IMR-90 (cell line): ENCODE measurements at regions not wholly inside any gene's neighbourhood (a gene's known extent, or its start where the extent isn't known, plus 50 kb on each side); places are given as distances from the start of the nearest gene placed in this dataset.

Experiments
- ATAC-seq: fragments of 200-7000 bp; cut with Tn5 transposase; 2 replicates; pipeline ENCODE4 v1.9.1; 2020; ENCODE audit warnings: low read depth, mild to moderate bottlenecking, moderate library complexity
- BruUV-seq: library from RNA; stranded (reverse); fragments of 400-500 nt; replicated peaks from 2 replicates; lab custom pipeline; 2021; lab: Mats Ljungman, UMichigan
- CTCF ChIA-PET: fragments of 300-600 bp; formaldehyde crosslinking; extraction: SDS; loops from one replicate; lab custom pipeline; 2021; ENCODE audit warnings: antibody characterized with exemption; lab: Yijun Ruan, JAX
- POLR2A ChIA-PET: fragments of 300-600 bp; sonication (Branson Sonifier 250); formaldehyde crosslinking; loops from one replicate; lab custom pipeline; 2022; ENCODE audit warnings: antibody characterized with exemption; ENCODE audit not compliant: unreplicated experiment; lab: Charles Lee
- DNase-seq: peaks from one replicate; pipeline ENCODE4 v3.0.0; 2013
- H2AFZ ChIP-seq: replicated peaks from 2 replicates; pipeline ENCODE3; 2013; ENCODE audit warnings: low read length, mild to moderate bottlenecking; ENCODE audit not compliant: poor library complexity
- H2AK5ac ChIP-seq: 2 replicates; pipeline ENCODE4 v1.6.1; 2013; ENCODE audit warnings: low read depth, low read length, inconsistent platforms
- H2AK9ac ChIP-seq: replicated peaks from 2 replicates; pipeline ENCODE3; 2013; ENCODE audit warnings: mild to moderate bottlenecking, low read depth, low read length, moderate library complexity; ENCODE audit not compliant: poor library complexity
- H2BK120ac ChIP-seq: 2 replicates; pipeline ENCODE4 v1.6.1; 2013; ENCODE audit warnings: low read depth, low read length, inconsistent platforms
- H2BK15ac ChIP-seq: 3 replicates; pipeline ENCODE4 v1.6.1; 2013; ENCODE audit warnings: low read depth, low read length, inconsistent platforms
- H2BK20ac ChIP-seq: 2 replicates; pipeline ENCODE4 v1.6.1; 2013; ENCODE audit warnings: low read depth, mild to moderate bottlenecking, inconsistent platforms, low read length, moderate library complexity
- H2BK5ac ChIP-seq: 2 replicates; pipeline ENCODE4 v1.6.1; 2013; ENCODE audit warnings: mild to moderate bottlenecking, low read depth, low read length, inconsistent platforms; ENCODE audit not compliant: poor library complexity, severe bottlenecking
- H3K14ac ChIP-seq: replicated peaks from 2 replicates; pipeline ENCODE4 v1.6.1; 2013; ENCODE audit warnings: low read depth, low read length, inconsistent platforms
- H3K18ac ChIP-seq: 2 replicates; pipeline ENCODE4 v1.6.1; 2013; ENCODE audit warnings: low read depth, low read length, control low read depth
- H3K23ac ChIP-seq: 2 replicates; pipeline ENCODE4 v1.6.1; 2013; ENCODE audit warnings: low read depth, low read length, inconsistent platforms
- H3K27ac ChIP-seq: 2 replicates; pipeline ENCODE4 v1.5.1; 2013; ENCODE audit warnings: mild to moderate bottlenecking, control low read depth, low read length; ENCODE audit not compliant: insufficient read depth
- H3K27me3 ChIP-seq: 2 replicates; pipeline ENCODE4 v1.6.1; 2013; ENCODE audit warnings: low read length; ENCODE audit not compliant: control insufficient read depth, insufficient read depth
- H3K36me3 ChIP-seq: 2 replicates; pipeline ENCODE4 v1.6.1; 2013; ENCODE audit warnings: low read length, mixed read lengths; ENCODE audit not compliant: control insufficient read depth, insufficient read depth
- H3K4ac ChIP-seq: 2 replicates; pipeline ENCODE4 v1.6.1; 2013; ENCODE audit warnings: low read depth, low read length, inconsistent platforms
- H3K4me1 ChIP-seq: 2 replicates; pipeline ENCODE4 v1.6.1; 2013; ENCODE audit warnings: low read length, mixed read lengths; ENCODE audit not compliant: control insufficient read depth, insufficient read depth
- H3K4me2 ChIP-seq: 2 replicates; pipeline ENCODE4 v1.6.1; 2013; ENCODE audit warnings: low read depth, mild to moderate bottlenecking, control low read depth, low read length, moderate library complexity
- H3K4me3 ChIP-seq: 2 replicates; pipeline ENCODE4 v1.5.1; 2013; ENCODE audit warnings: low read depth, mild to moderate bottlenecking, control low read depth, low read length, moderate library complexity; ENCODE audit not compliant: insufficient read depth
- H3K56ac ChIP-seq: 2 replicates; pipeline ENCODE4 v1.6.1; 2013; ENCODE audit warnings: low read length, inconsistent platforms; ENCODE audit not compliant: insufficient read depth; ENCODE audit errors: extremely low read depth
- H3K79me1 ChIP-seq, 2 experiments: 2 replicates each; pipeline ENCODE4 v1.6.1; 2013; ENCODE audit warnings: low read length in 2 of 2, inconsistent platforms in 1 of 2, low read depth in 1 of 2
- H3K9ac ChIP-seq: 2 replicates; pipeline ENCODE4 v1.6.1; 2013; ENCODE audit warnings: low read depth, low read length, control low read depth
- H3K9me1 ChIP-seq: 2 replicates; pipeline ENCODE4 v1.6.1; 2013; ENCODE audit warnings: low read length, inconsistent platforms; ENCODE audit not compliant: insufficient read depth
- H3K9me3 ChIP-seq: 2 replicates; pipeline ENCODE4 v1.6.1; 2013; ENCODE audit warnings: low read length; ENCODE audit not compliant: control insufficient read depth, insufficient read depth
- H4K20me1 ChIP-seq: 2 replicates; pipeline ENCODE4 v1.6.1; 2013; ENCODE audit warnings: low read length, inconsistent platforms; ENCODE audit not compliant: insufficient read depth
- H4K5ac ChIP-seq: 2 replicates; pipeline ENCODE4 v1.6.1; 2013; ENCODE audit warnings: mild to moderate bottlenecking, low read depth, low read length, control low read depth
- H4K8ac ChIP-seq, 2 experiments: 2 replicates each; pipeline ENCODE4 v1.6.1; 2013; ENCODE audit warnings: low read depth in 2 of 2, low read length in 2 of 2, control low read depth in 1 of 2, inconsistent platforms in 1 of 2
- H4K91ac ChIP-seq: 2 replicates; pipeline ENCODE4 v1.6.1; 2013; ENCODE audit warnings: low read depth, low read length, inconsistent platforms; ENCODE audit not compliant: insufficient read depth
- BHLHE40 ChIP-seq: fragments of 150-350 bp; IDR thresholded peaks from 2 replicates; pipeline ENCODE4 v1.6.1; 2016; ENCODE audit warnings: mild to moderate bottlenecking, low read depth, low read length
- CEBPB ChIP-seq: IDR thresholded peaks from 2 replicates; pipeline ENCODE4 v1.6.1; 2012; ENCODE audit warnings: low read depth, low read length, improper control_type of control experiment
- CHD1 ChIP-seq: IDR thresholded peaks from 2 replicates; pipeline ENCODE4 v1.6.1; 2012; ENCODE audit warnings: low read depth, low read length, improper control_type of control experiment
- FOS ChIP-seq: fragments of 150-350 bp; IDR thresholded peaks from 2 replicates; pipeline ENCODE4 v1.6.1; 2016; ENCODE audit warnings: low read depth, low read length
- MAFK ChIP-seq: IDR thresholded peaks from 2 replicates; pipeline ENCODE4 v1.6.1; 2012; ENCODE audit warnings: low read depth, low read length, improper control_type of control experiment
- MAZ ChIP-seq: IDR thresholded peaks from 2 replicates; pipeline ENCODE4 v1.6.1; 2012; ENCODE audit warnings: low read depth, mild to moderate bottlenecking, low read length, improper control_type of control experiment, moderate library complexity, borderline replicate concordance
- MXI1 ChIP-seq: IDR thresholded peaks from 2 replicates; pipeline ENCODE4 v1.6.1; 2012; ENCODE audit warnings: low read depth, mild to moderate bottlenecking, low read length, moderate library complexity, borderline replicate concordance
- NFE2L2 ChIP-seq: fragments of 150-350 bp; IDR thresholded peaks from 2 replicates; pipeline ENCODE4 v1.6.1; 2016; ENCODE audit warnings: low read depth, mild to moderate bottlenecking, low read length
- RCOR1 ChIP-seq: IDR thresholded peaks from 2 replicates; pipeline ENCODE4 v1.6.1; 2012; ENCODE audit warnings: mild to moderate bottlenecking, low read length, improper control_type of control experiment; ENCODE audit not compliant: insufficient replicate concordance
- RFX5 ChIP-seq: IDR thresholded peaks from 2 replicates; pipeline ENCODE4 v1.8.0; 2012; ENCODE audit warnings: low read depth, mild to moderate bottlenecking, low read length, moderate library complexity
- SMC3 ChIP-seq: fragments of 150-350 bp; IDR thresholded peaks from 2 replicates; pipeline ENCODE4 v1.6.1; 2016; ENCODE audit warnings: low read depth, mild to moderate bottlenecking, antibody characterized with exemption, low read length, moderate library complexity
- WGBS, 2 experiments: methylation state at CpG; one replicate each; pipeline versions ENCODE4 v1.1.5 to v1.1.7; 2013; ENCODE audit warnings: missing lambda C conversion rate in 2 of 2; ENCODE audit not compliant: insufficient read length in 1 of 2; ENCODE audit errors: extremely low coverage in 2 of 2; 5-methylcytosine and 5-hydroxymethylcytosine counted together
- dilution Hi-C: fragments of 300-500 bp; cut with HindIII; formaldehyde crosslinking; loops from one replicate; pipeline ENCODE4 v1.14.3; 2018; ENCODE audit warnings: low sequenced_read_pairs; ENCODE audit not compliant: unreplicated experiment
- in situ Hi-C: fragments of 300-500 bp; cut with MboI; formaldehyde crosslinking; loops from 3 replicates; pipeline ENCODE4 v1.14.3; 2019; ENCODE audit warnings: low sequenced_read_pairs, inconsistent platforms, mixed read lengths
- intact Hi-C: fragments of 100-400 bp; cut with micrococcal nuclease; formaldehyde crosslinking; loops from 2 replicates; pipeline ENCODE4 v1.10.0; 2022
- TF ChIP-seq, protein P1 (sequence below): fragments of 150-350 bp; IDR thresholded peaks from 2 replicates; pipeline ENCODE4 v1.6.1; 2017; ENCODE audit warnings: mild to moderate bottlenecking, antibody characterized with exemption, low read length, low read depth
- TF ChIP-seq, protein P2 (sequence below): fragments of 150-350 bp; IDR thresholded peaks from 2 replicates; pipeline ENCODE4 v1.6.1; 2016; ENCODE audit warnings: low read depth, mild to moderate bottlenecking, low read length, moderate library complexity, borderline replicate concordance
- TF ChIP-seq, protein P3 (sequence below): conservative IDR thresholded peaks from 2 replicates; pipeline ENCODE4 v1.5.1; 2012; ENCODE audit warnings: mild to moderate bottlenecking, low read depth, low read length, improper control_type of control experiment

GRCh38 chr5:164577742-164578141 is 1072.3 kb downstream of the MAT2B start:
- Histone ChIP-seq H2AFZ (no peak overlapping the region), H3K9me1 (no peaks in the 10 kb centered on the region), H3K4me3 (no peak overlapping the region), H2AK9ac (no peak overlapping the region), H2BK15ac (no peak overlapping the region), H3K56ac (no peak overlapping the region), H3K4me2 (no peak overlapping the region), H4K8ac (no peak overlapping the region), H3K79me1 (no peaks in the 10 kb centered on the region), H2BK5ac (no peak overlapping the region), H3K9ac (no peak overlapping the region), H3K36me3 (no peaks in the 10 kb centered on the region), H3K27ac (no peak overlapping the region), H4K5ac (no peak overlapping the region), H4K20me1 (no peaks in the 10 kb centered on the region), H3K9me3 (no peaks in the 10 kb centered on the region), H3K14ac (no peak overlapping the region), H2BK20ac (no peak overlapping the region), H3K4me1 (no peaks in the 10 kb centered on the region), H2BK120ac (no peak overlapping the region), H2AK5ac (no peak overlapping the region), H3K4ac (no peak overlapping the region), H3K27me3 (no peaks in the 10 kb centered on the region), H3K18ac (no peak overlapping the region), H4K91ac (no peak overlapping the region), H3K23ac (no peak overlapping the region)
- TF ChIP-seq, protein P1, sequence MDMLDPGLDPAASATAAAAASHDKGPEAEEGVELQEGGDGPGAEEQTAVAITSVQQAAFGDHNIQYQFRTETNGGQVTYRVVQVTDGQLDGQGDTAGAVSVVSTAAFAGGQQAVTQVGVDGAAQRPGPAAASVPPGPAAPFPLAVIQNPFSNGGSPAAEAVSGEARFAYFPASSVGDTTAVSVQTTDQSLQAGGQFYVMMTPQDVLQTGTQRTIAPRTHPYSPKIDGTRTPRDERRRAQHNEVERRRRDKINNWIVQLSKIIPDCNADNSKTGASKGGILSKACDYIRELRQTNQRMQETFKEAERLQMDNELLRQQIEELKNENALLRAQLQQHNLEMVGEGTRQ, result no peak
- TF ChIP-seq, protein P2, sequence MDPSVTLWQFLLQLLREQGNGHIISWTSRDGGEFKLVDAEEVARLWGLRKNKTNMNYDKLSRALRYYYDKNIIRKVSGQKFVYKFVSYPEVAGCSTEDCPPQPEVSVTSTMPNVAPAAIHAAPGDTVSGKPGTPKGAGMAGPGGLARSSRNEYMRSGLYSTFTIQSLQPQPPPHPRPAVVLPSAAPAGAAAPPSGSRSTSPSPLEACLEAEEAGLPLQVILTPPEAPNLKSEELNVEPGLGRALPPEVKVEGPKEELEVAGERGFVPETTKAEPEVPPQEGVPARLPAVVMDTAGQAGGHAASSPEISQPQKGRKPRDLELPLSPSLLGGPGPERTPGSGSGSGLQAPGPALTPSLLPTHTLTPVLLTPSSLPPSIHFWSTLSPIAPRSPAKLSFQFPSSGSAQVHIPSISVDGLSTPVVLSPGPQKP, result no peak
- no peak for TF ChIP-seq CHD1
- TF ChIP-seq NFE2L2, result no peak
- TF ChIP-seq BHLHE40, result no peak
- TF ChIP-seq MAZ, result no peak
- TF ChIP-seq RFX5, result no peak
- TF ChIP-seq, protein P3, sequence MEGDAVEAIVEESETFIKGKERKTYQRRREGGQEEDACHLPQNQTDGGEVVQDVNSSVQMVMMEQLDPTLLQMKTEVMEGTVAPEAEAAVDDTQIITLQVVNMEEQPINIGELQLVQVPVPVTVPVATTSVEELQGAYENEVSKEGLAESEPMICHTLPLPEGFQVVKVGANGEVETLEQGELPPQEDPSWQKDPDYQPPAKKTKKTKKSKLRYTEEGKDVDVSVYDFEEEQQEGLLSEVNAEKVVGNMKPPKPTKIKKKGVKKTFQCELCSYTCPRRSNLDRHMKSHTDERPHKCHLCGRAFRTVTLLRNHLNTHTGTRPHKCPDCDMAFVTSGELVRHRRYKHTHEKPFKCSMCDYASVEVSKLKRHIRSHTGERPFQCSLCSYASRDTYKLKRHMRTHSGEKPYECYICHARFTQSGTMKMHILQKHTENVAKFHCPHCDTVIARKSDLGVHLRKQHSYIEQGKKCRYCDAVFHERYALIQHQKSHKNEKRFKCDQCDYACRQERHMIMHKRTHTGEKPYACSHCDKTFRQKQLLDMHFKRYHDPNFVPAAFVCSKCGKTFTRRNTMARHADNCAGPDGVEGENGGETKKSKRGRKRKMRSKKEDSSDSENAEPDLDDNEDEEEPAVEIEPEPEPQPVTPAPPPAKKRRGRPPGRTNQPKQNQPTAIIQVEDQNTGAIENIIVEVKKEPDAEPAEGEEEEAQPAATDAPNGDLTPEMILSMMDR, result no peak
- no peak for TF ChIP-seq RCOR1
- TF ChIP-seq MXI1, result no peak
- TF ChIP-seq FOS, result no peak
- TF ChIP-seq SMC3, result no peak
- no peak for TF ChIP-seq CEBPB
- TF ChIP-seq MAFK, result no peak
- dilution Hi-C loops (no loop called here), in situ Hi-C loops (no loop called here), intact Hi-C loops (no loop called here)
- no TSS peak for BruUV-seq
- WGBS, 2 experiments, result 60% methylated on average over 1 of the region's 2 CpGs; no CpG with 5 or more reads in 1 of the 2 experiments
- DNase-seq (no peak), ATAC-seq (no peak)
- ChIA-PET POLR2A (no interaction called here), CTCF (no interaction called here)
